Limb (tissue), 2 donors: ENCODE measurements at regions not wholly inside any gene's neighbourhood (a gene's known extent, or its start where the extent isn't known, plus 50 kb on each side); places are given as distances from the start of the nearest gene placed in this dataset.
A peak's percentile ranks its signal among the peaks of the same experiment; 100 is the strongest.
"Not testable (repeated sequence)": the region's sequence is repeated elsewhere in the genome, so short reads cannot be mapped to it uniquely, and the experiment has no call there.

ENCODE experiments used
- DNase-seq, 2 donors: peaks; one replicate each; pipeline ENCODE4 v3.0.0-alpha.2; 2016; ENCODE audit errors: extremely low spot score in 2 of 2

DNA sequence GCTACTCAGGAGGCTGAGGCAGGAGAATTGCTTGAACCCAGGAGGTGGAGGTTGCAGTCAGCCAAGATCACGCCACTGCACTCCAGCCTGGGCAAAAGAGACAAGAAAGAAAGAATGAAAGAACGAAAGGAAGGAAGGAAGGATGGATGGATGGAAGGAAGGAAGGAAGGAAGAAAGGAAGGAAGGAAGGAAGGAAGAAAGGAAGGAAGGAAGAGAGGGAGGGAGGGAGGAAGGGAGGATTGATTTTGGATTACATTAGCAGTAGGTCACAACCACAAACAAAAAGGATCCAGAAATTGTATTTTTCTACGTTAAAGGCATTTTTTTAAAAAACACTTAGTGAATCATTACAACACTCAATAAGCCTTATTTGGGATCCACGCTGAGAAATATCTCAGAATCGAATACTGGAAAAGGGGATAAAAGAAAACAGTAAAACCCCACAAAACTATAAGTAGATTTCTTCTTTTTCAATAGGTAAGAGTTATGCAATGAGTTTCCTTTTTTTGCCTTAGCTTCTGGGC, 136.9 kb upstream of the FREM1 start:
- no peak for DNase-seq

DNA sequence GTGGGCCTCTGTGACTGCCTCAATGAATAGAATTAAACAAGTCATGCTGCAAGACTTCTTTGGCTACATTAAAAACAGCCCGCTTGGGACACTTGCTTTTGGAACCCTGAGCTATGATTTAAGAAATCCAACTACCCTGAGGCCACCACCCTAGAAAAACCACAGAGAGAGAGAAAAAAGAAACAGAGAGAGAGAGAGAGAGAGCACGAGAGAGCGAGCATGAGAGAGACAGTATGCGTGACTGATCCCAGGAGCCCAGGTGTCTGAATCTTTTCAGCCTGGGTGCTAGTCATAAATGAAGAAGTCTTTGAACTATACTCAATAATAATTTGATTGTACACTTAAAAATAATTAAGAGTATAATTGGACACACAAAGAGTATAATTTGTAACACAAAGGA, 123.1 kb upstream of the FREM1 start:
- no peak for DNase-seq

DNA sequence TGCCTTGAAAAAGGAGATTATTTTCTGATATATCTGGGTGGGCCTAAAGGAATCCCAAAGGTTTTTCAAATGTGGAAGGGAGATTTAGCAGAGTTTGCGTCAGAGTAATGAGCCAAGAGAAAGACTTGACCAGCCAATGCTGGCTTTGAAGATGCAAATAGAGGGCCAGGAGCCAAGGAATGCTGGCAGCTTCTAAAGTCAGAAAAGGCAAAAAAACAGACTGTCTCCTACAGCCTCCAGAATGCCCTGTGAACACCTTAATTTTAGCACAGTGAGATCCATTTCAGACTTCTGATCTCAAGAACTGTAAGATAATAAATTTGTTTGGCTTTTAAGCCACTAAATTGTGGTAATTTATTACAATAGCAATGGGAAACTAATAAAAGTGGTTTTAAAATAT, 122.6 kb upstream of the FREM1 start:
- no peak for DNase-seq

DNA sequence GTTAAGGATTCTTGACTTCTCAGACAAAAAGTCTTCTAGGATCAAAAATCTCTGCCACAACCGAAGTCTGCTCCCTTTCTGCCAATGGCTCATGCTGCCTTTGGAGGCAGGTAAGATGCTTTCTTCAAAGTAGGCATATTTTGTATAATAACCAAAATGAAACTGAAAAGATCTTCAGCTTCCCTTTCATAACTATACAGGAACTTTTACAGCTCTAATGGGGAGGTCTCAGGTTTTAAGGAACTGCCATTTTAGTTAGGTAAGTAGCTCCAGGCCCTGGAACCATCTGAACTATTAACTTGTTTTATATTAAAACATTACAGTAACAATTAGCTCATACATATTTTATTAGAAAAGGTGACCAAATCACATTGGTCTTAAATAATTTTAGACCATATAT, 110.9 kb upstream of the FREM1 start:
- no peak for DNase-seq

DNA sequence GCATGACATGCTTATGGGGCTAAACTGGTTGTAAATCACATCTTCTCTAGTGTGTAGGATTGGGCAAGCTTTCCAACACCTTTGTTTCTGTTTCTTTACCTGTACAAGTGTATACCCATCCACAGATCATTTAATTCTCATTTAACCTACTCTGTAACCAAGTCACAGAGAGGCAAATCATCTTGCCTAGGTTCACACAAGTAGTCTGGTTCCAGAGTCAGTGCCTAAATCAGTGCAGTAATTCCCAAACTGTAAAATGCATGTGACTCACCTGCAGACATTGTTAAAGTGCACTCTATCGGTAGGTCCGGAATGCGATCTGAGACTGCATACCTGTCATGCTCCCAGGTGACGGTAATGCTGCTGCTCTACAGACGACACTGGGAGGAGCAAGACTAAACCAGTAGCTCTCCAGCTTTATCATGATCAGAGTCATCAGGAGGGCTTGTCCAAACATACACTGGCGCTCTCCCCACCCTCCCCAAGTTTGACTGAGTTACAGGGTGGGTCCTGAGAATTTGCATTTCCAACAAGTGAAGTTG, 107.9 kb upstream of the FREM1 start:
- no peak for DNase-seq

DNA sequence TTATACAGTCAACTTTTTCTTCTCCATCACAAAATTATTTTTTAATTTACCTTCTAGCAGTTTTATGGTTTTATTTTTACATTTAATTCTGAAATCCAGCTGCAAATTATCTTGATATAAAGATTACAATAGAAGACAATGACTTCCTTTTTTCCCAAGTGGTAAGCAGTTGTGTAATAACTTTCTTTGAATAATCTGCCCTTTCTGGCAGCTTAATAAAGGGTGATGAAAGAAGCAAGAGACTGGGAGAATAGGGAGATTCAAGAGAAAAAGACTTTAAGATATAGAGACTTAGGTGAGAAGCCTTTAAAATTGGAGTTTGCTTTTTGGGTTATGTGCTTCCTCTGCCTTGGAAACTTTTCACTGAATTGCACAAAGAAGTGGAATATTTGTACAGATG, 100.4 kb upstream of the FREM1 start:
- DNase-seq, result no peak

DNA sequence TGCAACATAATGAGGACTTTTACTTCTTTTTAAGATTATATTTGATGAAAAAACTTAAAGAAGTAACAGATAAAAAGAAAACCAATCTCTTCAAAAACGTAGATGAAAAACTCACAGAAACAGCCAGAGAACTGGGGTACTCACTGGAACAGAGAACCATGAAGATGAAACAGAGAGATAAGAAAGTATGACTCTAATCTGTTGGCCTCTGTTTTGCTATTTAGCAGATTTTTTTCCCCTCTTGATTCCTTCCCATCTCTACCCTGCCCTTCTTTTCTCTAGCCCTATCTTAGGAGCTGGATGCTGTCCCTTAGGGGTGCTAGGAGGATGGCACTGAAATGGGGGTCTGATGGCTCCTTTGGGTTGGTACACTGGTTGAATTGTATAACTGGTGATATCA, 97.5 kb upstream of the FREM1 start:
- DNase-seq, result no peak

DNA sequence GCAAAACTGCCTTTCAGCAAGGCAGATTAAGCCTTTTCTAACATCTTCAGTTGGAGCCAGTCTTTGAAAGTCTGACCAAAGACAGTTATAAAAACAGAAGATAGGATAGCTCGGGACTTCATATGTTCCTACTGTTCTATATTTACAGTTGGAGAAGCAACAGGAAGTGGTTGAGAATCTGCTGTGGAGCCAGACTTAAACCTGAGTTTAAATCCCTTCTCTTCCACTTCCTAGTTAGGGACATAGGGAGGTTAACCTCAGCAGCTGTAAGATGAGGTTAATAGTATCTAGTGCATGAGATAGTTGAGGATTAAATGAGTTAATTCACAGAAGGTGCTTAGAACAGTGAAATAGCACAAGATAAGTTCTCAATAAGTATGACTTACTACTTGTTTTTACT, 84.5 kb upstream of the FREM1 start:
- DNase-seq, result no peak

DNA sequence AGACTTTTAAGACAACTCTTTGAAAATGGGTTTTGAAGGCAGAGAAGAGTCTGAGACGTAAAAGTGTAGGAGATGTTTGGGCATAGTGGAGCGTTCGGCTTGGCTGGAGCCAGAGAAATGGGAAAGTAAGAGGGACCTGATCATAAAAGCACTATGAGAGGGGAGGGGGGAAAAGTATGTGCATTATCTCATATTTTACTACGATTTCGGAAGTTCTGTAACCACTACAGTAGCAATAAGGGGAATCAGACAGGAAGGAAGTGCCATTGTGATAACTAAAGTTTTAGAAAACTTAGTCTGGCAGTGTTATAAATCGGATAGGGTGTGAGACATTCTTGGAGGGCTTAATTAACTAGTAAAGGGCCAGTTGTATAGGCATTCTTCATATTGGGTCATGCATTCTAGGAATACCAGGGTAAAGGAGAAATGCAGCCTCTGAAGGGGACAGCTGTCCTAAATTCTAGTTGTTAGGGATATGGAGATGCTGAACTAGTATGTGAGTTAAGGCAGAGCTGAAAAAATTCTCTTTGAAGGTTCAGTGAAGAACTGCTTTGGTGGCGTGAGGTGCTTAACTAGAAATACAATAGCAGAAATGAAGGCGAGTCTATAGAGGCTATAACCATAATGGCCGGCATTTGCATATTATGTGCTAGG, 83.8 kb upstream of the FREM1 start:
- DNase-seq, result no peak

DNA sequence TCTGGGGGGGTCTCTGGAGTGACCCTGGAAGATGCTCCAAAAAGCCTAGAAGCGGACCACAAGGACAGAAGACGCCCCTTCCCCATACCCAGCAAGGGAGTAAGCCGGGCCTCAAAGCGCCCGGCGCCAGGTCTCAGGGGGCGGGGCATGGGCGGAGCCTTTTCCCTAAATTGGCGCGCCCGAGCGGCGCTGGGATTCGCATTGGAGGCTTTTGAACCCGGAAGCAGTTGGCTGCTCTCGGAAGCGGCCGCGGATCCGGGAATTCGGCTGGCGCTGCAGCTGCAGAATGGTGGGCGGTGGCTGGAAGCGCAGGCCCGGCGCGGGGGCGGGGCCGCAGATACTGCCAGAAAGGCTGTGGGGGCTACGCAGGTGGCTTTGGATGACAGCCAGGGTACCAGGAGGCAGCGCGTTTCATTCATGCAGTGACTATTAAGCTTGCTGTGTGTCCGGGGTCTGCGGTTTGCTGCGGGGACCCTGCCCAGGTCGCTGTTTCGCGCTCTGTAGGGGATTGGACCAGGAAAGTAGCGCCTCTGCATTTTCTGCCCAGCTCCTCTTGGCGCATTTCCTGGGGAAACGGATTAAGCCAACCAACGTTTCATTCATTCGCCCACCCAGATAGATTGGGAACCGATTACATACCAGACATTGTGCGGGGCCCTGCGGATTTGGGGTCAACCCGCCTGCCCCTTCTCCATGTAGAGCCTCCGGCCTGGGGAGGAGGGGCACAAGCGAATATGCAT, 83.0 kb upstream of the FREM1 start:
- DNase-seq, result peak; percentile 95 to 96

DNA sequence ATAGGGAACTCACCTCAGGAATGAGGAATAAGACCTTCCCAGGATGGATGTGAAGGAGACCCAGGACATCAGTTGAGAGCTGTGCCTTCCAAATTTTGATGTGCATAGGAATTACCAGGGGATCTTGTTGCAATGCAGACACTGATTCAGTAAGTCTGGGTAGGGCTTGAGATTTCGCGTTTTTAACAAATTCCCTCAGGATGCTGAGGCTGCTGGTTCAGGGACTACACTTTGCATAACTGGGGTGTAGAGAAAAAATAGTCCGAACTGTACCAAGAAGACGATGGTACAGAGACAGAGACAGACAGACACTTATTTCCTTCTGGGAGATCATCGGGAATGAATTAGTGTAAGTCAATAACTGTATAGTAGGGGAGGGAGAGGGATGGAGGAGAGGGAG, 82.3 kb upstream of the FREM1 start:
- DNase-seq, result no peak

DNA sequence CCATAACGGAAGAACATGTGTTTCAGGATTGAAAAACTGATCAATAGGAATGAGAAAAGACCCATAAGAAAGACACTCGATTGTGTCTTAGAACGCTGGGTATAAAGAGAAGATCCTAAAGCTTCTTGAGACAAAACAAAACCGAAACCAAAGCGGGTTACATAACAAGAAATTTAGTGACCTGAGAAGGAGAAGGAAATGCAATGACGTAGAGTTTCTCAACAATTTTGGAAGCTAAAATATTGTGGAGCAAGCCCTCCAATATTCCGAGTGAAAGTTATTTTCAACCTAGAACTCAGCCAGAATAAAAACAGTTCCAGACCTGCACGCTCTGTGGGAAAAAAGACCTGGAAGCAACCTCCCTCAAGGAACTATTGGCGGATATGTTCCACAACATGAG, 81.9 kb upstream of the FREM1 start:
- DNase-seq, result no peak

DNA sequence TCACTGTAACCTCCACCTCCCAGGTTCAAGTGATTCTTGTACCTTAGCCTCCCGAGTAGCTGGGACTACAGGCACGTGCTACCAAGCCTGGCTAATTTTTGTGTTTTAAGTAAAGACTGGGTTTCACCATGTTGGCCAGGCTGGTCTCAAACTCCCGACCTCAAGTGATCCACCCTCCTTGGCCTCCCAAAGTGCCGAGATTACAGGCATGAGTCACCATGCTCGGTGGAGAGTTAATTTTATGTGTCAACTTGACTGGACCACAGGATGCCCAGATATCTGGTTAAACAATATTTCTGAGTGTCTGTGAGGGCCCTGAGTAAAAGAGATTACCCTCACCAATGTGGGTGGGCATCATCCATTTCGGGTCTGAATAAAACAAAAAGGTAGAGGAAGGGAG, 80.4 kb upstream of the FREM1 start:
- DNase-seq, result not testable (repeated sequence)

DNA sequence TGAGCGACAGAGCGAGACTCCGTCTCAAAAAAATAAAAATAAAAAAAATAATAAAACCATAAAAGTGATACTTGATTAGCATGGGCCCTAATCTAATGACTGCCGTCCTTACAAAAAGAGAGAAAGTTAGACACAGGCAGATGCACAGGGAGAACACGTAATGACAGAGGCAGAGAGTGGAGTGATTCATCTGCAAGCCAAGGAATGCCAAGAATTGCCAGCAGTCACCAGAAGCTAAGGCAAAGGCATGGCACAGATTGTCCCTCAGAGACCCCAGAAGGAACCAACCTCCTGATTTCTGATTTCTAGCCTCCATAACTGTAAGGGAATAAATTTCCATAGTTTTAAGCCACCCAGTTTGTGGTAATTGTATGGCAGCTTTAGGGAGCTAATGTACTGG, 79.6 kb upstream of the FREM1 start:
- no peak for DNase-seq

DNA sequence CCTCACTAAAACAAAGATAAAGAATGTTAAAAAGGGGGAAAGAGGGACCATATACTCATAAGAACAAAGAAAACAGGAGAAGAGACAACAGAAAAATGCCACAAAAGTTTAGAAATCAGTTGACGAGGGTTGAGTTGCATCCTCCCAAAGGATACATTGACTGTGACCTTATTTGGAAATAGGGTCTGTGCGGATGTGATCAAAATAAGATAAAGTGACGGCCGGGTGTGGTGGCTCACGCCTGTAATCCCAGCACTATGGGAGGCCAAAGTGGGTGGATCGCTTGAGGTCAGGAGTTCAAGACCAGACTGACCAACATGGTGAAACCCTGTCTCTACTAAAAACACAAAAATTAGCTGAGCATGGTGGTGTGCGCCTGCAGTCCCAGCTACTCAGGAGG, 79.1 kb upstream of the FREM1 start:
- DNase-seq, result not testable (repeated sequence)

DNA sequence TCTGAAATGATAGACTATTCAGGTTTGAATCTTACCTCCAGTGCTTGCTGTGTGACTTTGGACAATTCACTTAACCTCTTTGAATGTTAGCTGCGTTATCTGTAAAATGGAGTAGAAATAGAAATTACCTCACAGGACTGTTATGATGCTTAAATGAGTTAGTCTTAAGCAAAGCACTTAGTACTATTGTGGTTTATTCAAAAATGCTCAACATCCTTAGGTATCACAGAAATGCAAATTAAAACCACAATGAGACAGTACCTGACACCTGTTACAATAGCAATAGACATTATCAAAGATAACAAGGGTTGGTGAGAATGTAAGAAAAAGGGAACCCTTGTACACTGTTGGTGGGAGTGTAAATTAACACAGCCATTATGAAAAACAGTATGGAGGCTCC, 77.6 kb upstream of the FREM1 start:
- no peak for DNase-seq

DNA sequence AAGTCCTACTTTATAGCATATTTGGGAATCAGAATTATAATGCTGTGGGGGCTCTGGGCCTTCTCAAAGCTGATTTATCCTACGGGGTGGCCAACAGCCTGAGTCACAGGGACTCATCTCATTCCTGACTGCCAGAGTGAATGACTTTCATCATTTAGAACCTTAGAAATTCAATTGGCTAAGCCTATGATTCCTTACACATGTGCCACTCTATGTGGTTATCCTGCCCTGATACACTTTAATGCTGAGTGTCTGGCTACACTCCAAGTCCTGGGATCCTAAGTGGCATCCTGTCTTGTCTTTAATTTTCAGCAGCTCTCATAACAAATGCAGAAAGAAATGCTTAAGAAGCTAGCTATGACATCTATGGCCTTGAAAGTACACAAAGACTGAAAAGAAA, 75.2 kb upstream of the FREM1 start:
- no peak for DNase-seq

DNA sequence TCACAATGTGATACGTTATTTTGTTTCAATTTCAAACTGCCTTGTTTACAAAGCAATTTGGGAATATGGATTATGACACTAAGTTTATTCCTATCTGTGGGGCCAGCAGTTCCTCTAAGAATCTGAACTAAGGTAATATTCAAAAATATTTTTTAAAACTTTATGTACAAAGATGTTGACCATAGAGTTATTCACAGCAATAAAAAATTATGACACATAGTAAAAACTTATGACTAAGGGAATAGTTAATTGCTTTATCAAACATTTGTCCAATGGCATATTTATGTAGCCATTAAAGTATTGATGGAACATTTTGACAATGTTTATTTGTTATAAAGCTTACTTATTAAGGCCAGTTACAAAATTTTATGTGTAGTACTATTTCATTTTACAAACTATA, 73.4 kb upstream of the FREM1 start:
- no peak for DNase-seq

DNA sequence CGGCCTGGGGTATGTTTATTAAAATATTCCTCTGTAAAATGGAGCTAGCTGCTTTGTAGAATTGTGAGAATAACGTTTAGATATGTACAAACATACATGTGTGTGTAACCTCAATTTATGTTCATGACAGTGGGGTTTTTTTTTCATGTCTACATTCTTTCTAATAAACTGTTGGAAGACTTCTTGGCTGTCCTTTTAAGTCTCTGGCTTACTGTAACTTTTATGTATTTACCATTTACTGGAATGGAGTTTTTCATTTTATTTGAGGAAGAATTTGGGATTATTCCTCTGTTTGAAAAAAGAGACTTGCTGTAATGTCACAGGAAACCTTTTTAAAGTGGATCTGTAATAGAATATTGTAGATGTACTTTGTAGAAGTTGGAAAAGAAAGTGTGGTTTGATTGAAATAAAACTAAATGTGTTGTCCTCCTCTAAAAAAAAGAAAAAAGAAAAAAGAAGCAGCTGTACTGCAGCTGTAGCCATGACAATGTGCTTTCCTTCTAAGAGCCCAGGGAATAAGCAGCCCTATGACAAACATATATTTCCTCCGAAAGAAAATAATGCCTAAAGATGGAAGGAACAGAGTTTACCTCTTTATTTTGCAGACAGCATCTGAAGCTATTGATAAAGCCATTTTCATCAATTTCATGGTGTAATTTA, 71.2 kb upstream of the FREM1 start:
- DNase-seq, result peak in 1 of 2 donors; percentile 58

DNA sequence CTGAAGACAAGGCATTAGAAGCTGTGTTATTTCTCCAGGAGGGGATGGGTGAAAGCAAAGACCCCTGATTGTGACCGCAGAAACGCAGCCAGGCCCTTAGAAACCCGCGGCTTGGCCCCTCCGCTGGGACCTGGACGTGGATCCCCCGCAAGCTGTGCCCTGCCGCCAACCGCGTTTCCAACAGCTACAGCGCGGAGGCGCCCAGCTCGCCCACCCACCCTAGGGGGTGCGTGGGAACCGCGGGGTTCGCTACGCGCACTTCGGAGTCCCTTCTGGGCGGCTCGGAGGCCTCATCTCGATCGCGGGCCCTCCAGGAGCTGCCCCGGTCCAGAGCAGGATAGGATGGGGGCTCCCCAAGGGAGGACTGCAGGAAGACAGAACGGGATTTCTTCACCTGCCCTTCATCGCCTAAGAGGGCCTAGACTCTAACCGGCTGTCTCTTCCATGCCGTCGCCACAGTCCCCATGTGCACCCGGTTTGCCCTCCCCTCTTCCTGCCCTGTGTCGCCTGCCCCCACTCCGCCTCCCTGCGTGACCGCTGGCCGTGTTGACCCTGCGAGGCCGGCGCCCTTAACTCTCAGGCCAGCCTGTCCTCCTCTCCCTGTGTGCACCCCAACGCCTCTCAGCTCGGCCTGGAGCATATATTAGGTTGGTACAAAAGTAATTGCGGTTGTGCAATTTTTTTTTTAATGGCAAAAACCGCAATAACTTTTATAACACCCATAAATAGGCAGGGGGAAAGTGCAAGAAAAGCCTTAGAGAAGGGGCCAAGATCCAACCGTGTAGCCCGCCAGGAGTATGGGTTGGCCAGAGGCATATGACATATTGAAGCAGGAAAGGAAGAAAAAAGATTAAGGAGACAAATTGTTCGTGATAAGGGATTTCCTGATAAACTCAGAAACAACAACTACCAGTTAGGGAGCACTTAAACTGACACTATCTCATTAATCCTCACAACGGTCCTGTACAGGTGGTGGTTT, 68.1 kb upstream of the FREM1 start:
- no peak for DNase-seq
